ENCODE measurements at regions not wholly inside any gene's neighbourhood (a gene's known extent, or its start where the extent isn't known, plus 50 kb on each side); places are given as distances from the start of the nearest gene placed in this dataset.

DNA sequence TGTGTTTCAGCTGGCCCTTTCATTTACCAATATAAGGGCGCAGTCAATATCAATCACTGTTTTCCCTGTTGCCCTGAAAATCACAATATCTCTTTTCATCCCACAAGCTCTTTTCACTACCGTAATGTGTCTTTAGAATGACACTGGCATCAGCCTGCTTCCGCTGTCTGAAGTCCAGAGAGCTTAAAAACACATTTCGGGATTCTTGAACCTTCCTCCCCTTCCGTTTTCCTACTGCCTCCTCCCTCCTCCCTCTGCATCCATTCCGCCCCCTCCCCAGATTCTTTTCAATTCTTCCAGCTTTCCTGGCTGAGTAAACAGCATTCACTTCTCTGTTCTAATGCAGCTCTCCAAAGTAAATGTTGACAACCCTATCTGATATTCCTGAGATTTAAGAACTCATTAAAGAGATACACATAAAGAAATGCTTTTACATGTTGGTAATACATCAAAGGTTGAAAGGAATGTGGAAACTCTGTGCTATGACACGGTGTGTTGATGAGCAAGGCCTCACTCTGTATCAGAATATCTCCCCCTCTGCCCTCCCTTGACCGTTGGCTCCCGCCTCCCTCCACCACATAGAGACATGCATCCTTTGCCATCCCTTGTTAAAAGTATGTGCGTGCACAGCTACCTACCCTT, 83.5 kb upstream of the SPRY1 start:
- H3K27ac ChIP-seq (ENCODE audit: low read depth, low read length, poor library complexity, severe bottlenecking): no peak overlapping the region
- H3K27me3 ChIP-seq (replicated peaks; ENCODE audit: insufficient read depth, low read depth, low read length, poor library complexity): no peaks in the 10 kb centered on the region
- TF ChIP-seq, protein P1, sequence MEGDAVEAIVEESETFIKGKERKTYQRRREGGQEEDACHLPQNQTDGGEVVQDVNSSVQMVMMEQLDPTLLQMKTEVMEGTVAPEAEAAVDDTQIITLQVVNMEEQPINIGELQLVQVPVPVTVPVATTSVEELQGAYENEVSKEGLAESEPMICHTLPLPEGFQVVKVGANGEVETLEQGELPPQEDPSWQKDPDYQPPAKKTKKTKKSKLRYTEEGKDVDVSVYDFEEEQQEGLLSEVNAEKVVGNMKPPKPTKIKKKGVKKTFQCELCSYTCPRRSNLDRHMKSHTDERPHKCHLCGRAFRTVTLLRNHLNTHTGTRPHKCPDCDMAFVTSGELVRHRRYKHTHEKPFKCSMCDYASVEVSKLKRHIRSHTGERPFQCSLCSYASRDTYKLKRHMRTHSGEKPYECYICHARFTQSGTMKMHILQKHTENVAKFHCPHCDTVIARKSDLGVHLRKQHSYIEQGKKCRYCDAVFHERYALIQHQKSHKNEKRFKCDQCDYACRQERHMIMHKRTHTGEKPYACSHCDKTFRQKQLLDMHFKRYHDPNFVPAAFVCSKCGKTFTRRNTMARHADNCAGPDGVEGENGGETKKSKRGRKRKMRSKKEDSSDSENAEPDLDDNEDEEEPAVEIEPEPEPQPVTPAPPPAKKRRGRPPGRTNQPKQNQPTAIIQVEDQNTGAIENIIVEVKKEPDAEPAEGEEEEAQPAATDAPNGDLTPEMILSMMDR (conservative IDR thresholded peaks at IDR 0.05; ENCODE audit: low read depth, low read length): no peak
- no peak for TF ChIP-seq EZH2 (IDR thresholded peaks at IDR 0.05; ENCODE audit: borderline replicate concordance, low read depth, low read length, poor library complexity, severe bottlenecking)
- intact Hi-C loops (cut with micrococcal nuclease; ENCODE audit: unreplicated experiment): no loop called here
- BruUV-seq (replicated peaks): no TSS peak
- DNase-seq (ENCODE audit: low spot score): no peak
- ChIA-PET POLR2A (ENCODE audit: low non-redundant PET) (no interaction called here), CTCF (no interaction called here)
- H3K4me3 ChIP-seq (ENCODE audit: low read depth, low read length, poor library complexity, severe bottlenecking): no peak overlapping the region
- H3K36me3 ChIP-seq (ENCODE audit: insufficient read depth, low read length, poor library complexity, severe bottlenecking): no peaks in the 10 kb centered on the region
- H3K9me3 ChIP-seq (ENCODE audit: low read depth, low read length, poor library complexity, severe bottlenecking): no peaks in the 10 kb centered on the region
- H3K4me1 ChIP-seq (ENCODE audit: insufficient read depth, low read length, poor library complexity, severe bottlenecking): no peaks in the 10 kb centered on the region

DNA sequence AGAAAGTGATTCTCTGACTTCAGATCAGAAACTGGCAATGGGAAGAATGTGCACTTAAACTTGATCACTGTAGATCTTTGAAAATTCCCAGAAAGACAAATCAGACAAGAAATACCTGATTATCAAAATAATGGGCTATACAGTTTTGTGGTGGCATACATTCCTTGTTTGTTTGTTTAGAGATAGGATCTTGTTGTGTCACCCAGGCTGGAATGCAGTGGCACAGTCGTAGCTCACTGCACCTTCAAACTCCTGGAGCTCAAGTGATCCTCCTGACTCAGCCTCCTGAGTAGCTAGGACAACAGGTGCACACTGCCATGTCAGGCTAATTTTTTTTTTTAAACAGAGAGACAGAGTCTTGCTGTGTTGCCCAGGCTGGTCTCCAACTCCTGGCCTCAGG, 81.0 kb upstream of the SPRY1 start:
- Histone ChIP-seq H3K36me3 (ENCODE audit: insufficient read depth, low read length, poor library complexity, severe bottlenecking) (no peaks in the 10 kb centered on the region), H3K27me3 (replicated peaks; ENCODE audit: insufficient read depth, low read depth, low read length, poor library complexity) (no peaks in the 10 kb centered on the region), H3K4me1 (ENCODE audit: insufficient read depth, low read length, poor library complexity, severe bottlenecking) (no peaks in the 10 kb centered on the region), H3K27ac (ENCODE audit: low read depth, low read length, poor library complexity, severe bottlenecking) (no peak overlapping the region), H3K4me3 (ENCODE audit: low read depth, low read length, poor library complexity, severe bottlenecking) (no peak overlapping the region), H3K9me3 (ENCODE audit: low read depth, low read length, poor library complexity, severe bottlenecking) (no peaks in the 10 kb centered on the region)
- POLR2A ChIA-PET (ENCODE audit: low non-redundant PET): no interaction called here
- no peak for DNase-seq (ENCODE audit: low spot score)
- intact Hi-C loops (cut with micrococcal nuclease; ENCODE audit: unreplicated experiment): no loop called here
- CTCF ChIA-PET: no interaction called here
- no peak for TF ChIP-seq EZH2 (IDR thresholded peaks at IDR 0.05; ENCODE audit: borderline replicate concordance, low read depth, low read length, poor library complexity, severe bottlenecking)
- TF ChIP-seq, protein P1 (conservative IDR thresholded peaks at IDR 0.05; ENCODE audit: low read depth, low read length): no peak
- no TSS peak for BruUV-seq (replicated peaks)

DNA sequence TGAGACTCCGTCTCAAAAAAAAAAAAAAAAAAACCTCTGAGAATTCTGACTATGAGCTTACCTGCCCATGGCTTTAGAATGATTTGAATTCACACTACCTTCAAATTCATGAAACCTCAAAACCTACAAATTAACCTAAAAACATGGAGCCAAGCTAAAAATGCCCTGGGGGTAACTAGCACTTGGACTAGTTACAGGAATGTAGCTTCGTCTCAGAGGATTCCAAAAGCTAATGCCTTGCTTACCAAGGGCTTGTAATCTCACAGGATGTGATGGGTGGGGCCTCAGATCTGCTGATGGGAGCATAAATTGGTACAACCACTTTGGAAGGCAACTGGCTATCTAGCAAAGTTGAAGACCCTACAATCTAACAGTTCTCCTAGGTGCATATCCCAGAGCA, 79.4 kb upstream of the SPRY1 start:
- H3K4me1 ChIP-seq (ENCODE audit: insufficient read depth, low read length, poor library complexity, severe bottlenecking): no peaks in the 10 kb centered on the region
- intact Hi-C loops (cut with micrococcal nuclease; ENCODE audit: unreplicated experiment): no loop called here
- ChIA-PET POLR2A (ENCODE audit: low non-redundant PET) (no interaction called here), CTCF (no interaction called here)
- no peaks in the 10 kb centered on the region for H3K36me3 ChIP-seq (ENCODE audit: insufficient read depth, low read length, poor library complexity, severe bottlenecking)
- no TSS peak for BruUV-seq (replicated peaks)
- peaks cover 8% of the 10 kb centered on the region for H3K9me3 ChIP-seq (ENCODE audit: low read depth, low read length, poor library complexity, severe bottlenecking)
- H3K27me3 ChIP-seq (replicated peaks; ENCODE audit: insufficient read depth, low read depth, low read length, poor library complexity): no peaks in the 10 kb centered on the region
- DNase-seq (ENCODE audit: low spot score): no peak
- no peak overlapping the region for H3K4me3 ChIP-seq (ENCODE audit: low read depth, low read length, poor library complexity, severe bottlenecking)
- H3K27ac ChIP-seq (ENCODE audit: low read depth, low read length, poor library complexity, severe bottlenecking): no peak overlapping the region
- TF ChIP-seq EZH2 (IDR thresholded peaks at IDR 0.05; ENCODE audit: borderline replicate concordance, low read depth, low read length, poor library complexity, severe bottlenecking): no peak
- TF ChIP-seq, protein P1 (conservative IDR thresholded peaks at IDR 0.05; ENCODE audit: low read depth, low read length): no peak

Measured in A673 (cell line).